Keratinocyte (primary cell): ENCODE measurements at regions not wholly inside any gene's neighbourhood (a gene's known extent, or its start where the extent isn't known, plus 50 kb on each side); places are given as distances from the start of the nearest gene placed in this dataset.

Experiments used
- DNase-seq: peaks from one replicate; pipeline ENCODE4 v3.0.0-alpha.2; 2011; ENCODE audit warnings: low read depth, missing footprints, low spot score
- FAIRE-seq: peaks from 2 replicates; lab custom pipeline; 2011; peaks lifted over from hg19 to GRCh38; lab: Jason Lieb, UNC
- H2AFZ ChIP-seq: 2 replicates; pipeline ENCODE4 v1.6.0; 2012; ENCODE audit warnings: low read length, control low read depth, inconsistent platforms; ENCODE audit not compliant: control insufficient read depth
- H3K27ac ChIP-seq: 2 replicates; pipeline ENCODE4 v1.5.1; 2011; ENCODE audit warnings: low read length; ENCODE audit not compliant: control insufficient read depth, insufficient read depth
- H3K27me3 ChIP-seq: 3 replicates; pipeline ENCODE4 v1.6.0; 2011; ENCODE audit warnings: low read length; ENCODE audit not compliant: control insufficient read depth, insufficient read depth; ENCODE audit errors: extremely low read depth
- H3K36me3 ChIP-seq, 2 experiments: 2 replicates in 1 of 2; 3 replicates in 1 of 2; pipeline ENCODE4 v1.5.1; 2011; ENCODE audit warnings: low read length in 2 of 2, mild to moderate bottlenecking in 1 of 2; ENCODE audit not compliant: control insufficient read depth in 2 of 2, insufficient read depth in 2 of 2; ENCODE audit errors: extremely low read depth in 1 of 2
- H3K4me1 ChIP-seq: 3 replicates; pipeline ENCODE4 v1.5.1; 2011; ENCODE audit warnings: low read length; ENCODE audit not compliant: control insufficient read depth, insufficient read depth; ENCODE audit errors: extremely low read depth
- H3K4me2 ChIP-seq: 3 replicates; pipeline ENCODE4 v1.6.0; 2011; ENCODE audit warnings: low read depth, low read length; ENCODE audit not compliant: control insufficient read depth, insufficient read depth; ENCODE audit errors: extremely low read depth
- H3K4me3 ChIP-seq, 3 experiments: fragments of 200-600 bp in 1 of 3; sonication (generic) in 1 of 3; 2 replicates in 2 of 3; 3 replicates in 1 of 3; pipeline ENCODE4 v1.5.1; 2011 to 2016; ENCODE audit warnings: low read length in 3 of 3, mild to moderate bottlenecking in 3 of 3, control low read depth in 2 of 3, inconsistent platforms in 1 of 3, low read depth in 1 of 3, mixed read lengths in 1 of 3, mixed run types in 1 of 3, moderate library complexity in 1 of 3; ENCODE audit not compliant: control insufficient read depth in 2 of 3, insufficient read depth in 2 of 3; ENCODE audit errors: extremely low read depth in 1 of 3
- H3K79me2 ChIP-seq: 2 replicates; pipeline ENCODE4 v1.6.0; 2012; ENCODE audit warnings: low read length; ENCODE audit not compliant: control insufficient read depth, insufficient read depth
- H3K9ac ChIP-seq: 3 replicates; pipeline ENCODE4 v1.6.0; 2011; ENCODE audit warnings: low read length; ENCODE audit not compliant: control insufficient read depth, insufficient read depth; ENCODE audit errors: extremely low read depth
- H3K9me1 ChIP-seq: 3 replicates; pipeline ENCODE4 v1.6.0; 2011; ENCODE audit warnings: low read length; ENCODE audit not compliant: control insufficient read depth, insufficient read depth; ENCODE audit errors: extremely low read depth
- H3K9me3 ChIP-seq: 2 replicates; pipeline ENCODE4 v1.5.1; 2012; ENCODE audit warnings: low read depth, low read length; ENCODE audit not compliant: control insufficient read depth
- H4K20me1 ChIP-seq: 3 replicates; pipeline ENCODE4 v1.6.0; 2011; ENCODE audit warnings: low read length; ENCODE audit not compliant: control insufficient read depth, insufficient read depth; ENCODE audit errors: extremely low read depth
- EZH2 ChIP-seq: IDR thresholded peaks from one replicate; pipeline ENCODE4 v1.6.1; 2012; ENCODE audit warnings: inconsistent platforms, mild to moderate bottlenecking, low read length, moderate library complexity
- dilution Hi-C: fragments of 300-500 bp; cut with MboI; formaldehyde crosslinking; loops from one replicate; pipeline ENCODE4 v1.7.0; 2020; ENCODE audit warnings: low sequenced_read_pairs; ENCODE audit not compliant: extremely low pct_ligation_motif_present
- TF ChIP-seq, protein P1 (sequence below), 3 experiments: IDR thresholded peaks in 1 of 3; conservative IDR thresholded peaks in 1 of 3; optimal IDR thresholded peaks in 1 of 3; 2 replicates in 2 of 3; 3 replicates in 1 of 3; pipeline versions ENCODE3 to v1.5.1; 2011; ENCODE audit warnings: low read length in 3 of 3, mild to moderate bottlenecking in 3 of 3, moderate library complexity in 2 of 3, control low read depth in 1 of 3, inconsistent platforms in 1 of 3; ENCODE audit not compliant: insufficient read depth in 2 of 3; ENCODE audit errors: extremely low read depth in 1 of 3

- no peak for TF ChIP-seq EZH2
- TF ChIP-seq, protein P1, sequence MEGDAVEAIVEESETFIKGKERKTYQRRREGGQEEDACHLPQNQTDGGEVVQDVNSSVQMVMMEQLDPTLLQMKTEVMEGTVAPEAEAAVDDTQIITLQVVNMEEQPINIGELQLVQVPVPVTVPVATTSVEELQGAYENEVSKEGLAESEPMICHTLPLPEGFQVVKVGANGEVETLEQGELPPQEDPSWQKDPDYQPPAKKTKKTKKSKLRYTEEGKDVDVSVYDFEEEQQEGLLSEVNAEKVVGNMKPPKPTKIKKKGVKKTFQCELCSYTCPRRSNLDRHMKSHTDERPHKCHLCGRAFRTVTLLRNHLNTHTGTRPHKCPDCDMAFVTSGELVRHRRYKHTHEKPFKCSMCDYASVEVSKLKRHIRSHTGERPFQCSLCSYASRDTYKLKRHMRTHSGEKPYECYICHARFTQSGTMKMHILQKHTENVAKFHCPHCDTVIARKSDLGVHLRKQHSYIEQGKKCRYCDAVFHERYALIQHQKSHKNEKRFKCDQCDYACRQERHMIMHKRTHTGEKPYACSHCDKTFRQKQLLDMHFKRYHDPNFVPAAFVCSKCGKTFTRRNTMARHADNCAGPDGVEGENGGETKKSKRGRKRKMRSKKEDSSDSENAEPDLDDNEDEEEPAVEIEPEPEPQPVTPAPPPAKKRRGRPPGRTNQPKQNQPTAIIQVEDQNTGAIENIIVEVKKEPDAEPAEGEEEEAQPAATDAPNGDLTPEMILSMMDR (optimal IDR thresholded peaks at IDR 0.05 in 1 of 3, IDR thresholded peaks at IDR 0.05 in 1 of 3, conservative IDR thresholded peaks at IDR 0.05 in 1 of 3; ENCODE audit: extremely low read depth in 1 of 3, insufficient read depth in 2 of 3, low read length in 3 of 3) = no peak
- H3K4me3 ChIP-seq = no peak overlapping the region
- FAIRE-seq (no peak), DNase-seq (no peak)
- no peaks in the 10 kb centered on the region for H4K20me1 ChIP-seq
- no peak overlapping the region for H3K27ac ChIP-seq
- no peaks in the 10 kb centered on the region for H3K9me3 ChIP-seq
- H3K36me3 ChIP-seq = no peaks in the 10 kb centered on the region
- dilution Hi-C loops = no loop called here
- no peak overlapping the region for H3K9ac ChIP-seq
- H3K4me1 ChIP-seq = peaks cover 9% of the 10 kb centered on the region
- no peaks in the 10 kb centered on the region for H3K27me3 ChIP-seq
- no peak overlapping the region for H2AFZ ChIP-seq
- H3K4me2 ChIP-seq = no peak overlapping the region
- no peaks in the 10 kb centered on the region for H3K9me1 ChIP-seq
- H3K79me2 ChIP-seq = no peaks in the 10 kb centered on the region
Measured at GRCh38 chr2:75432761-75433361, 127.9 kb downstream of the EVA1A start.

DNA sequence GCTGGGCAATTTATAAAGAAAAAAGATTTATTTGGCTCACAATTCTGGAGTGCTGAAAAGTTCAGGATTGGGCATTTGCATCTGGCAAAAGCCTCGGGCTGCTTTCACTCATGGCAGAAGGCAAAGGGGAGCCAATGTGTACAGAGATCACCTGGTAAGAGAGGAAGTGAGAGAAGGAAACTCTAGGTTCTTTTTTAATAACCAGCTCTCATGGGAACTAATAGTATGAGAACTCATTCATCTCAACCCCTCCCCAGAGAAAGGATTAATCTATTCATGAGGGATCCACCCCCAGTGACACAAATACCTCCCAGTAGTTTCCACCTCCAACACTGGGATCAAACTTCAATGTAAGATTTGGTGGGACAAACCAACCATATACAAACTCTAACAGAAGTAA, 129.0 kb downstream of the EVA1A start:
- DNase-seq (no peak), FAIRE-seq (no peak)
- dilution Hi-C loops = no loop called here

More for the DNA sequence above, 129.0 kb downstream of the EVA1A start:
- Histone ChIP-seq H2AFZ (no peak overlapping the region), H3K9me3 (no peaks in the 10 kb centered on the region), H3K9ac (no peak overlapping the region), H3K79me2 (no peaks in the 10 kb centered on the region), H3K27ac (no peak overlapping the region), H3K27me3 (no peaks in the 10 kb centered on the region), H3K36me3 (no peaks in the 10 kb centered on the region), H3K4me3 (no peak overlapping the region), H3K9me1 (no peaks in the 10 kb centered on the region), H3K4me1 (peaks cover 12% of the 10 kb centered on the region), H4K20me1 (no peaks in the 10 kb centered on the region), H3K4me2 (no peak overlapping the region)
- TF ChIP-seq, protein P1 (optimal IDR thresholded peaks at IDR 0.05 in 1 of 3, IDR thresholded peaks at IDR 0.05 in 1 of 3, conservative IDR thresholded peaks at IDR 0.05 in 1 of 3; ENCODE audit: extremely low read depth in 1 of 3, insufficient read depth in 2 of 3, low read length in 3 of 3) = no peak
- TF ChIP-seq EZH2 = no peak
